GM12878 (cell line): ENCODE measurements at regions not wholly inside any gene's neighbourhood (a gene's known extent, or its start where the extent isn't known, plus 50 kb on each side); places are given as distances from the start of the nearest gene placed in this dataset.
A peak's percentile ranks its signal among the peaks of the same experiment; 100 is the strongest.

Experiments used
- BCL11A ChIP-seq: IDR thresholded peaks from 2 replicates; pipeline ENCODE4 v1.6.1; 2011; ENCODE audit warnings: low read depth, low read length
- BCL3 ChIP-seq: IDR thresholded peaks from 2 replicates; pipeline ENCODE4 v1.6.1; 2011; ENCODE audit warnings: borderline replicate concordance, low read depth, mild to moderate bottlenecking, moderate library complexity, low read length; ENCODE audit not compliant: insufficient read depth, poor library complexity, severe bottlenecking
- BHLHE40 ChIP-seq, 2 experiments: fragments of 450-650 bp in 1 of 2; IDR thresholded peaks; 2 replicates each; pipeline ENCODE4 v1.6.1; 2011 to 2017; ENCODE audit warnings: low read depth in 2 of 2, borderline replicate concordance in 1 of 2, improper control_type of control experiment in 1 of 2, low read length in 1 of 2, mild to moderate bottlenecking in 1 of 2
- CEBPB ChIP-seq, 2 experiments: fragments of 150-350 bp in 1 of 2; IDR thresholded peaks; 2 replicates each; pipeline ENCODE4 v1.6.1; 2012 to 2014; ENCODE audit warnings: low read depth in 2 of 2, low read length in 2 of 2, borderline replicate concordance in 1 of 2, inconsistent platforms in 1 of 2
- EED ChIP-seq: sonication (generic); IDR thresholded peaks from 2 replicates; pipeline ENCODE4 v1.6.1; 2016; ENCODE audit warnings: antibody characterized with exemption, low read depth
- ETV6 ChIP-seq, 2 experiments: fragments of 450-650 bp in 1 of 2; IDR thresholded peaks in 1 of 2; conservative IDR thresholded peaks in 1 of 2; 2 replicates each; pipeline ENCODE4 v1.6.1; 2014; ENCODE audit warnings: antibody characterized with exemption in 1 of 2, borderline replicate concordance in 1 of 2, low read depth in 1 of 2, mild to moderate bottlenecking in 1 of 2, moderate library complexity in 1 of 2
- KLF5 ChIP-seq: fragments of 450-650 bp; IDR thresholded peaks from 2 replicates; pipeline ENCODE4 v1.6.1; 2014; ENCODE audit warnings: mild to moderate bottlenecking; ENCODE audit not compliant: partially characterized antibody
- MAX ChIP-seq: IDR thresholded peaks from 2 replicates; pipeline ENCODE4 v1.6.1; 2012; ENCODE audit warnings: low read depth, low read length, improper control_type of control experiment
- MLLT1 ChIP-seq: fragments of 450-650 bp; IDR thresholded peaks from 2 replicates; pipeline ENCODE4 v1.6.1; 2016; ENCODE audit warnings: mild to moderate bottlenecking
- PAX8 ChIP-seq: fragments of 450-650 bp; IDR thresholded peaks from 2 replicates; pipeline ENCODE4 v1.6.1; 2017; ENCODE audit warnings: mild to moderate bottlenecking, moderate library complexity
- TCF12 ChIP-seq: IDR thresholded peaks from 2 replicates; pipeline ENCODE4 v1.6.1; 2011; ENCODE audit warnings: low read depth, mild to moderate bottlenecking, low read length
- ZNF24 ChIP-seq: fragments of 450-650 bp; IDR thresholded peaks from 2 replicates; pipeline ENCODE4 v1.6.1; 2017; ENCODE audit warnings: antibody characterized with exemption, mild to moderate bottlenecking
- ZNF687 ChIP-seq: fragments of 450-650 bp; IDR thresholded peaks from 2 replicates; pipeline ENCODE4 v1.6.1; 2017; ENCODE audit warnings: mild to moderate bottlenecking, moderate library complexity

GRCh38 chr12:104865080-104865479 is 93.0 kb downstream of the SLC41A2 start (continued):
- TF ChIP-seq TCF12 (0 out of 2 replicates have a peak, but pooled peaks have one; percentile 45), EED (0 out of 2 replicates have a peak, but pooled peaks have one; percentile 14), ZNF687 (no peak), ZNF24 (0 out of 2 replicates have a peak, but pooled peaks have one; percentile 24), MAX (no peak), ETV6 (conservative IDR thresholded peaks at IDR 0.05 in 1 of 2, IDR thresholded peaks at IDR 0.05 in 1 of 2; ENCODE audit: borderline replicate concordance in 1 of 2, low read depth in 1 of 2) (peak in 1 of 2 experiments; percentile 56; a peak in 1 of 4 replicates), BCL3 (peak; percentile 37), CEBPB (IDR thresholded peaks at IDR 0.05; ENCODE audit: borderline replicate concordance in 1 of 2, low read depth in 2 of 2, low read length in 2 of 2) (0 out of 4 replicates have a peak, but pooled peaks of 1 of the 2 experiments have one; percentile 41), BHLHE40 (IDR thresholded peaks at IDR 0.05; ENCODE audit: borderline replicate concordance in 1 of 2, low read depth in 2 of 2, low read length in 1 of 2) (peak; percentile 21 to 53; a peak in 1 of 4 replicates), KLF5 (no peak), BCL11A (0 out of 2 replicates have a peak, but pooled peaks have one; percentile 23), MLLT1 (no peak), PAX8 (no peak)
